HCT116 (cell line): ENCODE measurements at regions not wholly inside any gene's neighbourhood (a gene's known extent, or its start where the extent isn't known, plus 50 kb on each side); places are given as distances from the start of the nearest gene placed in this dataset.

Experiments used
- ATAC-seq: fragments of 200-7000 bp; cut with Tn5 transposase; 2 replicates; pipeline ENCODE4 v1.9.1; 2020; ENCODE audit warnings: mild to moderate bottlenecking, moderate library complexity
- BruUV-seq: library from RNA; stranded (reverse); fragments of 400-500 nt; replicated peaks from 2 replicates; lab custom pipeline; 2021; lab: Mats Ljungman, UMichigan
- CTCF ChIA-PET: fragments of 300-600 bp; sonication (Branson Sonifier 250); formaldehyde crosslinking; loops from one replicate; lab custom pipeline; 2021; ENCODE audit warnings: antibody characterized with exemption; lab: Charles Lee
- POLR2A ChIA-PET: fragments of 300-600, 350-600 bp; sonication (Branson Sonifier 250); formaldehyde crosslinking; loops from one replicate; lab custom pipeline; 2021; ENCODE audit warnings: antibody characterized with exemption; lab: Charles Lee
- RAD21 ChIA-PET, 2 experiments: fragments of 300-600 bp; sonication (Branson Sonifier 250); formaldehyde crosslinking; loops; one replicate each; lab custom pipeline; 2023; ENCODE audit warnings: low total read pairs in 2 of 2; ENCODE audit not compliant: uncharacterized antibody in 2 of 2, unreplicated experiment in 2 of 2, low non-redundant PET in 1 of 2; lab: Charles Lee
- DNase-seq: peaks from one replicate; pipeline ENCODE4 v3.0.0-alpha.2; 2010; ENCODE audit warnings: low read depth, low spot score
- H2AFZ ChIP-seq: fragments of 200-600 bp; shearing (Covaris generic), sonication (generic); 2 replicates; pipeline ENCODE4 v1.6.1; 2017; ENCODE audit warnings: low read depth, mixed run types, mixed read lengths, antibody characterized with exemption, low read length; ENCODE audit not compliant: poor library complexity, severe bottlenecking
- H3K27ac ChIP-seq: 2 replicates; pipeline ENCODE4 v1.5.1; 2012; ENCODE audit warnings: low read depth, low read length
- H3K27me3 ChIP-seq: fragments of 200-600 bp; sonication (generic); 2 replicates; pipeline ENCODE4 v1.6.1; 2016; ENCODE audit warnings: mixed run types, low read length, mixed read lengths; ENCODE audit not compliant: insufficient read depth
- H3K36me3 ChIP-seq, 2 experiments: fragments of 200-500 bp in 1 of 2; fragments of 200-600 bp in 1 of 2; sonication (Bioruptor generic) in 1 of 2; sonication (generic) in 1 of 2; 2 replicates each; pipeline versions ENCODE4 v1.5.1 to v1.6.1; 2014 to 2016; ENCODE audit warnings: low read length in 2 of 2, inconsistent platforms in 1 of 2, mixed read lengths in 1 of 2, mixed run types in 1 of 2; ENCODE audit not compliant: insufficient read depth in 2 of 2, control insufficient read depth in 1 of 2
- H3K4me1 ChIP-seq, 2 experiments: fragments of 200-600 bp in 1 of 2; sonication (generic) in 1 of 2; 2 replicates each; pipeline versions ENCODE4 v1.5.1 to v1.6.1; 2012 to 2017; ENCODE audit warnings: low read length in 2 of 2, inconsistent platforms in 1 of 2, mild to moderate bottlenecking in 1 of 2, mixed read lengths in 1 of 2, mixed run types in 1 of 2, moderate library complexity in 1 of 2; ENCODE audit not compliant: insufficient read depth in 2 of 2, control insufficient read depth in 1 of 2
- H3K4me2 ChIP-seq: fragments of 200-600 bp; sonication (generic); 2 replicates; pipeline ENCODE4 v1.6.1; 2017; ENCODE audit warnings: mixed run types, low read length, mixed read lengths
- H3K4me3 ChIP-seq, 2 experiments: fragments of 200-600 bp in 1 of 2; sonication (generic) in 1 of 2; replicated peaks in 1 of 2; 2 replicates each; pipeline ENCODE4 v1.5.1; 2011 to 2016; ENCODE audit warnings: low read length in 2 of 2, control low read depth in 1 of 2, low read depth in 1 of 2, mild to moderate bottlenecking in 1 of 2, mixed read lengths in 1 of 2, mixed run types in 1 of 2
- H3K79me2 ChIP-seq: fragments of 200-600 bp; sonication (generic); 2 replicates; pipeline ENCODE4 v1.6.1; 2017; ENCODE audit warnings: mild to moderate bottlenecking, mixed run types, low read length, moderate library complexity, mixed read lengths; ENCODE audit not compliant: insufficient read depth
- H3K9ac ChIP-seq: fragments of 200-600 bp; sonication (generic); 2 replicates; pipeline ENCODE4 v1.6.1; 2016; ENCODE audit warnings: low read length, mixed read lengths
- H3K9me2 ChIP-seq: fragments of 200-600 bp; sonication (generic), shearing (Covaris generic); 2 replicates; pipeline ENCODE4 v1.6.1; 2017; ENCODE audit warnings: mixed run types, mild to moderate bottlenecking, moderate library complexity; ENCODE audit not compliant: insufficient read depth
- H3K9me3 ChIP-seq, 2 experiments: fragments of 200-500 bp in 1 of 2; fragments of 200-600 bp in 1 of 2; sonication (Bioruptor generic) in 1 of 2; sonication (generic) in 1 of 2; 2 replicates each; pipeline ENCODE4 v1.6.1; 2014 to 2017; ENCODE audit warnings: low read length in 2 of 2, mixed read lengths in 2 of 2, inconsistent platforms in 1 of 2, low read depth in 1 of 2, mild to moderate bottlenecking in 1 of 2, mixed run types in 1 of 2, moderate library complexity in 1 of 2; ENCODE audit not compliant: control insufficient read depth in 1 of 2, insufficient read depth in 1 of 2
- H4K20me1 ChIP-seq: fragments of 200-600 bp; sonication (generic), shearing (Covaris generic); 2 replicates; pipeline ENCODE4 v1.6.1; 2017; ENCODE audit warnings: mixed run types, mild to moderate bottlenecking, moderate library complexity; ENCODE audit not compliant: insufficient read depth
- CBX3 ChIP-seq: IDR thresholded peaks from 2 replicates; pipeline ENCODE4 v1.6.1; 2012; ENCODE audit warnings: low read depth
- CEBPB ChIP-seq: IDR thresholded peaks from 2 replicates; pipeline ENCODE4 v1.6.1; 2012; ENCODE audit warnings: low read depth
- EGR1 ChIP-seq: IDR thresholded peaks from 2 replicates; pipeline ENCODE4 v1.6.1; 2012; ENCODE audit warnings: low read depth
- EZH2 ChIP-seq: fragments of 200-600 bp; sonication (generic); IDR thresholded peaks from 2 replicates; pipeline ENCODE4 v1.6.1; 2017; ENCODE audit warnings: antibody characterized with exemption, mixed run types
- EZH2phosphoT487 ChIP-seq: fragments of 200-600 bp; IDR thresholded peaks from 2 replicates; pipeline ENCODE4 v1.6.1; 2018; ENCODE audit warnings: antibody characterized with exemption, borderline replicate concordance
- FOSL1 ChIP-seq: IDR thresholded peaks from 2 replicates; pipeline ENCODE4 v1.6.1; 2012; ENCODE audit warnings: low read depth
- JUND ChIP-seq: IDR thresholded peaks from 2 replicates; pipeline ENCODE4 v1.6.1; 2012
- MAX ChIP-seq: IDR thresholded peaks from 2 replicates; pipeline ENCODE4 v1.6.1; 2012
- POLR2A ChIP-seq: IDR thresholded peaks from 2 replicates; pipeline ENCODE4 v1.7.0; 2011; ENCODE audit warnings: borderline replicate concordance; ENCODE audit not compliant: insufficient read depth, insufficient read length; ENCODE audit errors: extremely low read depth
- POLR2AphosphoS5 ChIP-seq: IDR thresholded peaks from 2 replicates; pipeline ENCODE4 v1.6.1; 2011; ENCODE audit warnings: mild to moderate bottlenecking, low read depth, low read length, moderate library complexity
- REST ChIP-seq: IDR thresholded peaks from 2 replicates; pipeline ENCODE4 v1.6.1; 2012; ENCODE audit warnings: low read depth
- SIN3A ChIP-seq: IDR thresholded peaks from 2 replicates; pipeline ENCODE4 v1.6.1; 2012; ENCODE audit warnings: low read depth
- SP1 ChIP-seq: IDR thresholded peaks from 2 replicates; pipeline ENCODE4 v1.6.1; 2012; ENCODE audit warnings: low read depth
- SRF ChIP-seq: IDR thresholded peaks from 2 replicates; pipeline ENCODE4 v1.6.1; 2012; ENCODE audit warnings: low read depth
- TCF7L2 ChIP-seq: IDR thresholded peaks from 2 replicates; pipeline ENCODE4 v1.7.0; 2011; ENCODE audit warnings: borderline replicate concordance, inconsistent platforms; ENCODE audit not compliant: insufficient read depth, insufficient read length; ENCODE audit errors: extremely low read depth
- ZNF274 ChIP-seq: fragments of 200-500 bp; sonication (Bioruptor generic); IDR thresholded peaks from 2 replicates; pipeline ENCODE4 v1.6.1; 2014; ENCODE audit warnings: mild to moderate bottlenecking, low read depth, low read length, inconsistent platforms
- intact Hi-C: fragments of 100-400 bp; cut with micrococcal nuclease; formaldehyde crosslinking; loops from 2 replicates; pipeline ENCODE4 v1.10.0; 2022
- TF ChIP-seq, protein P1 (sequence below): IDR thresholded peaks from 2 replicates; pipeline ENCODE4 v1.6.1; 2011; ENCODE audit warnings: mild to moderate bottlenecking, low read length, moderate library complexity; ENCODE audit not compliant: insufficient replicate concordance; ENCODE audit errors: extremely low read depth
- TF ChIP-seq, protein P2 (sequence below): IDR thresholded peaks from 2 replicates; pipeline ENCODE4 v1.6.1; 2012

DNA sequence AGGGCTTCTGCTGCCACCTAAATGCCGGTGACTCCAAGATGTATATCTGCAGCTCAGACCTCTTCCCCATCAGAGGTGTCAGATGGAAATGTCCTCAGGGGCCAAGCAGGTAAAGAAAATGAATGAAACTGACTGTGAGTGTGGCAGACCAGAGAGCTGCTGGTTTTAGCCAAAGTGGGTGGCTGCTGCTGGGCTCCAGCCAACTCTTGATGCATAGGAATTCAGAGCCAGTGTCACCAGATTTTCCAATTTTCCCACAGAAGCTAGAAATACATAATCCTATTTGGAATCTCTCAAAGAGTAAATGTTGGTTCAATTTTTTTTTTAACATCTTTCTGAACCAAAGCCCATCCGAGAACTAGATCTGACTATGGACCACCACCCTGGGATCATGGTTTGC lies 161.2 kb upstream of the SPRY4 start:
- POLR2A ChIA-PET: no interaction called here
- Histone ChIP-seq H3K9ac (no peak overlapping the region), H3K9me2 (no peaks in the 10 kb centered on the region), H3K4me2 (no peak overlapping the region), H3K27me3 (no peaks in the 10 kb centered on the region), H4K20me1 (no peaks in the 10 kb centered on the region), H3K4me3 (no peak overlapping the region), H3K9me3 (no peaks in the 10 kb centered on the region), H3K4me1 (peaks cover 0 to 7% of the 10 kb centered on the region in 2 experiments; a peak in 1 of 4 replicates), H2AFZ (no peak overlapping the region), H3K79me2 (no peaks in the 10 kb centered on the region), H3K27ac (no peak overlapping the region), H3K36me3 (no peaks in the 10 kb centered on the region)
- RAD21 ChIA-PET: no interaction called here
- DNase-seq (no peak), ATAC-seq (no peak)
- BruUV-seq: no TSS peak
- CTCF ChIA-PET: no interaction called here
- TF ChIP-seq MAX (no peak), EZH2 (no peak), EGR1 (no peak), EZH2phosphoT487 (no peak), SRF (no peak), SIN3A (no peak), SP1 (no peak), POLR2AphosphoS5 (no peak), FOSL1 (no peak), ZNF274 (no peak), TCF7L2 (no peak), POLR2A (no peak), REST (no peak), JUND (no peak), CBX3 (no peak), CEBPB (no peak)
- TF ChIP-seq, protein P1, sequence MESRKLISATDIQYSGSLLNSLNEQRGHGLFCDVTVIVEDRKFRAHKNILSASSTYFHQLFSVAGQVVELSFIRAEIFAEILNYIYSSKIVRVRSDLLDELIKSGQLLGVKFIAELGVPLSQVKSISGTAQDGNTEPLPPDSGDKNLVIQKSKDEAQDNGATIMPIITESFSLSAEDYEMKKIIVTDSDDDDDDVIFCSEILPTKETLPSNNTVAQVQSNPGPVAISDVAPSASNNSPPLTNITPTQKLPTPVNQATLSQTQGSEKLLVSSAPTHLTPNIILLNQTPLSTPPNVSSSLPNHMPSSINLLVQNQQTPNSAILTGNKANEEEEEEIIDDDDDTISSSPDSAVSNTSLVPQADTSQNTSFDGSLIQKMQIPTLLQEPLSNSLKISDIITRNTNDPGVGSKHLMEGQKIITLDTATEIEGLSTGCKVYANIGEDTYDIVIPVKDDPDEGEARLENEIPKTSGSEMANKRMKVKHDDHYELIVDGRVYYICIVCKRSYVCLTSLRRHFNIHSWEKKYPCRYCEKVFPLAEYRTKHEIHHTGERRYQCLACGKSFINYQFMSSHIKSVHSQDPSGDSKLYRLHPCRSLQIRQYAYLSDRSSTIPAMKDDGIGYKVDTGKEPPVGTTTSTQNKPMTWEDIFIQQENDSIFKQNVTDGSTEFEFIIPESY: no peak
- TF ChIP-seq, protein P2, sequence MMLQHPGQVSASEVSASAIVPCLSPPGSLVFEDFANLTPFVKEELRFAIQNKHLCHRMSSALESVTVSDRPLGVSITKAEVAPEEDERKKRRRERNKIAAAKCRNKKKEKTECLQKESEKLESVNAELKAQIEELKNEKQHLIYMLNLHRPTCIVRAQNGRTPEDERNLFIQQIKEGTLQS: no peak
- intact Hi-C loops: no loop called here
